Spleen (tissue), 7 donors: ENCODE measurements at regions not wholly inside any gene's neighbourhood (a gene's known extent, or its start where the extent isn't known, plus 50 kb on each side); places are given as distances from the start of the nearest gene placed in this dataset.

Experiments used
- CTCF ChIP-seq, 11 experiments: fragments of 200-600 bp in 7 of 11; fragments of 450-650 bp in 4 of 11; sonication (generic) in 4 of 11; IDR thresholded peaks in 8 of 11; conservative IDR thresholded peaks in 3 of 11; 1 replicate in 7 of 11; 2 replicates in 4 of 11; pipeline versions ENCODE4 v1.4.0 to v1.8.0; 2016 to 2021; ENCODE audit warnings: antibody characterized with exemption in 11 of 11, inconsistent platforms in 4 of 11, mild to moderate bottlenecking in 1 of 11
- POLR2A ChIP-seq, 3 donors: fragments of 450-650 bp; IDR thresholded peaks; one replicate each; pipeline ENCODE4 v1.5.1; 2017; ENCODE audit warnings: antibody characterized with exemption in 3 of 3, mild to moderate bottlenecking in 1 of 3
- donor health status: DM: no; HTN: no; CAD: no; lungs with moderate emphysema.
- donor health status: DM: no; HTN: no; CAD: no.
- donor health status: DM: no; HTN: no; CAD: no.

DNA sequence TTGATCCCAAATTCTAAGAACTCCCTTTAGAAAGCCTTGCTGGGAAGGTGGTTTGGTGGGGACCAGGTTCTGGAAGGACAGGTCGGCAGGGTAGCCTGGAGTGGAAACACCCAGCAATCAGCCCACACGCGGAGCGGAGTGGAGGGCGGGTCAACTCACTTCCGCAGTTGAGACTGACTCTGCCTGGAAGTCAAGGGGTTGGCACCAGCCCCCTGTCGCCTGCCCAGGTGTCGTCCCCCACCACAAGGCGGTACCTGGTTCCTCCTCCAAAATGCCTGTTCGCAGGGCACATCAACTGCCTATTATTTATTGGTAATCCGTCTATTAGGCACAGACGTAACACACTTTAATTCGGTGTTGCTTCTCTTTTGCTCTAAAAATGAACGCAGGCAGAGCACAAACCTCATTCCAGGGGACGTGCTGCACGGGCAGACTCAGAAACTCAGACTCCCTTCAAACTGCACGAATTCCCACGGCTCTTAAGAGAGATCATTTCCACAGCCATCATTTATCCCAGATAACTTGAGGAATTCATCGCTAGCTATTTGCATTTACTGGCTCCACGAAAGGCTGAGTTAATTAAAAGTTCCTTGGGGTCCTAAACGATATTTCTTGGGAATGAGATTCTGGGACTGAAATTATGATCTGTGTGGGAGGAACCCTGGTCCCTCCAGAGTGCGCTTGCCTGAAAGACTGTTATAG lies 248.2 kb upstream of the PPP2R2D start:
- TF ChIP-seq CTCF (IDR thresholded peaks at IDR 0.05 in 8 of 11, conservative IDR thresholded peaks at IDR 0.05 in 3 of 11) (no peak), POLR2A (IDR thresholded peaks at IDR 0.05) (no peak)
